ENCODE measurements at regions not wholly inside any gene's neighbourhood (a gene's known extent, or its start where the extent isn't known, plus 50 kb on each side); places are given as distances from the start of the nearest gene placed in this dataset.

- no peak for DNase-seq
Observed at GRCh38 chr10:130558746-130559546, 422.8 kb downstream of the GLRX3 start.

GRCh38 chr10:130559547-130559880 lies 423.3 kb downstream of the GLRX3 start:
- no peak for DNase-seq

GRCh38 chr10:130560116-130560515 lies 423.9 kb downstream of the GLRX3 start:
- no peak for DNase-seq

- no peak for DNase-seq
Observed at GRCh38 chr10:130560573-130560972, 424.4 kb downstream of the GLRX3 start.

GRCh38 chr10:130561681-130562080 lies 425.5 kb downstream of the GLRX3 start:
- DNase-seq: no peak

- no peak for DNase-seq
Observed at GRCh38 chr10:130567011-130567410, 430.8 kb downstream of the GLRX3 start.

- no peak for DNase-seq
Observed at GRCh38 chr10:130567436-130567835, 431.2 kb downstream of the GLRX3 start.

GRCh38 chr10:130568246-130568645 lies 432.1 kb downstream of the GLRX3 start:
- DNase-seq: no peak

- no peak for DNase-seq
Observed at GRCh38 chr10:130570074-130570473, 433.9 kb downstream of the GLRX3 start.

GRCh38 chr10:130571674-130572073 lies 435.5 kb downstream of the GLRX3 start:
- DNase-seq: no peak

GRCh38 chr10:130573446-130573845 lies 437.3 kb downstream of the GLRX3 start:
- DNase-seq: no peak

- no peak for DNase-seq
Observed at GRCh38 chr10:130575756-130576285, 439.6 kb downstream of the GLRX3 start.

GRCh38 chr10:130576427-130576826 lies 440.2 kb downstream of the GLRX3 start:
- no peak for DNase-seq

- no peak for DNase-seq
Observed at GRCh38 chr10:130577039-130577438, 440.8 kb downstream of the GLRX3 start.

- DNase-seq: no peak
Observed at GRCh38 chr10:130578532-130579289, 442.5 kb downstream of the GLRX3 start.

GRCh38 chr10:130579913-130580312 lies 443.7 kb downstream of the GLRX3 start:
- DNase-seq: no peak

- no peak for DNase-seq
Observed at GRCh38 chr10:130580975-130581374, 444.8 kb downstream of the GLRX3 start.

- DNase-seq: no peak
Observed at GRCh38 chr10:130587718-130588117, 451.5 kb downstream of the GLRX3 start.

GRCh38 chr10:130606001-130606405 lies 469.8 kb downstream of the GLRX3 start:
- no peak for DNase-seq

- DNase-seq: no peak
Observed at GRCh38 chr10:130607366-130607765, 471.2 kb downstream of the GLRX3 start.

- no peak for DNase-seq
Observed at GRCh38 chr10:130611239-130611638, 475.0 kb downstream of the GLRX3 start.

- no peak for DNase-seq
Observed at GRCh38 chr10:130615457-130615856, 479.3 kb downstream of the GLRX3 start.

- no peak for DNase-seq
Observed at GRCh38 chr10:130617985-130618384, 481.8 kb downstream of the GLRX3 start.

Data from muscle of arm (tissue), 1 donor.